Pancreas (tissue), 10 donors: ENCODE measurements at regions not wholly inside any gene's neighbourhood (a gene's known extent, or its start where the extent isn't known, plus 50 kb on each side); places are given as distances from the start of the nearest gene placed in this dataset.

Source experiments
- ATAC-seq, 4 donors: fragments of 200-7000 bp; cut with Tn5 transposase; one replicate each; pipeline versions ENCODE4 v1.8.0 to v1.9.1; 2020; ENCODE audit warnings: mild to moderate bottlenecking in 4 of 4, moderate library complexity in 4 of 4
- DNase-seq, 6 donors: peaks; one replicate each; pipeline ENCODE4 v3.0.0-alpha.2; 2020
- FAIRE-seq: peaks from 2 replicates; lab custom pipeline; 2012; peaks lifted over from hg19 to GRCh38; lab: Jason Lieb, UNC
- H3K27ac ChIP-seq, 4 donors: fragments of 200-600 bp; sonication (generic); 1 replicate in 3 of 4; 2 replicates in 1 of 4; pipeline versions ENCODE4 v1.5.0 to v1.8.0; 2020
- H3K27me3 ChIP-seq, 4 donors: fragments of 200-600 bp; one replicate each; pipeline ENCODE4 v1.8.0; 2021
- H3K36me3 ChIP-seq, 3 donors: fragments of 200-600 bp; sonication (generic) in 1 of 3; one replicate each; pipeline versions ENCODE4 v1.5.0 to v1.8.0; 2020 to 2021
- H3K4me1 ChIP-seq, 3 donors: fragments of 200-600 bp; one replicate each; pipeline ENCODE4 v1.8.0; 2021
- H3K4me3 ChIP-seq, 4 donors: fragments of 200-600 bp; sonication (generic) in 2 of 4; one replicate each; pipeline versions ENCODE4 v1.5.0 to v1.8.0; 2020 to 2021
- H3K9me3 ChIP-seq, 4 donors: fragments of 200-600 bp; one replicate each; pipeline ENCODE4 v1.8.0; 2021
- WGBS, 2 donors: extraction: QIAGEN DNeasy Blood & Tissue Kit; methylation state at CpG; one replicate each; pipeline ENCODE4 v1.1.7; 2013; 5-methylcytosine and 5-hydroxymethylcytosine counted together
- intact Hi-C, 3 donors: fragments of 100-400 bp; cut with DNase I; formaldehyde crosslinking; loops; one replicate each; pipeline versions ENCODE4 v1.11.1 to v1.14.2; 2022
- TF ChIP-seq, protein P1 (sequence below), 4 donors: fragments of 200-600 bp; sonication (generic) in 3 of 4; IDR thresholded peaks; one replicate each; pipeline versions ENCODE4 v1.5.0 to v1.8.0; 2021; ENCODE audit warnings: antibody characterized with exemption in 4 of 4
- donor health status: healthy with polysubstance abuse.
- donor health status: DM: no; HTN: no; CAD: no; lungs with moderate emphysema.
- donor health status: DM: no; HTN: no; CAD: no.
- donor health status: control.
- donor health status: control.
- donor health status: Bipolar disorder and iron deficiency.
- donor health status: DM: yes; HTN: yes; CAD: no.
- donor health status: DM: no; HTN: no; CAD: no.
- donor health status: DM: no; HTN: no; CAD: no.
- donor health status: DM: yes; HTN: yes; CAD: no.

DNA sequence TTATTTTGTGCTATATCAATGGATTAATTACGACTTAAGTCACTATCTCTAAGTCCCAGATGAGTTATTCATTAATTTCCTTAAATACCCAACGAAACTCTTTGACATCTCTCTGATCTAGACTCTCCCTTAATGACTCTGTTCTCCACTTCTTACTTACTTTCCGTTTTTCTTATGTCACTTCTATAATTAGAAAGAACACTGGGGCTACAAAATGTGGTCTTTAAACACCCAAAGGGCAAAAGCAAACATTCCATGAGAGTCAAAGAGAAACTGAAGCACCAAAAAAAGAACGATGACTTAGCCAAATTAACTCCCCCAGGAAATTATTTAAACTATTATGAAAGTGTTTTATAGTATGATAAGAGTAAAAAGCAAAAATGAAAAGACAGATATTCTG is 166.4 kb upstream of the UBE2E2 start:
- H3K4me1 ChIP-seq = no peaks in the 10 kb centered on the region
- no peaks in the 10 kb centered on the region for H3K36me3 ChIP-seq
- H3K4me3 ChIP-seq = no peak overlapping the region
- H3K27ac ChIP-seq = no peak overlapping the region
- WGBS, 2 donors = 13 to 22% methylated on average over 4 of the region's 4 CpGs
- ATAC-seq = no peak
- TF ChIP-seq, protein P1, sequence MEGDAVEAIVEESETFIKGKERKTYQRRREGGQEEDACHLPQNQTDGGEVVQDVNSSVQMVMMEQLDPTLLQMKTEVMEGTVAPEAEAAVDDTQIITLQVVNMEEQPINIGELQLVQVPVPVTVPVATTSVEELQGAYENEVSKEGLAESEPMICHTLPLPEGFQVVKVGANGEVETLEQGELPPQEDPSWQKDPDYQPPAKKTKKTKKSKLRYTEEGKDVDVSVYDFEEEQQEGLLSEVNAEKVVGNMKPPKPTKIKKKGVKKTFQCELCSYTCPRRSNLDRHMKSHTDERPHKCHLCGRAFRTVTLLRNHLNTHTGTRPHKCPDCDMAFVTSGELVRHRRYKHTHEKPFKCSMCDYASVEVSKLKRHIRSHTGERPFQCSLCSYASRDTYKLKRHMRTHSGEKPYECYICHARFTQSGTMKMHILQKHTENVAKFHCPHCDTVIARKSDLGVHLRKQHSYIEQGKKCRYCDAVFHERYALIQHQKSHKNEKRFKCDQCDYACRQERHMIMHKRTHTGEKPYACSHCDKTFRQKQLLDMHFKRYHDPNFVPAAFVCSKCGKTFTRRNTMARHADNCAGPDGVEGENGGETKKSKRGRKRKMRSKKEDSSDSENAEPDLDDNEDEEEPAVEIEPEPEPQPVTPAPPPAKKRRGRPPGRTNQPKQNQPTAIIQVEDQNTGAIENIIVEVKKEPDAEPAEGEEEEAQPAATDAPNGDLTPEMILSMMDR (IDR thresholded peaks at IDR 0.05) = no peak
- DNase-seq = no peak
- no peak for FAIRE-seq
- intact Hi-C loops = no loop called here
- peaks cover 0 to 4% (median 0%) of the 10 kb centered on the region in 4 donors for H3K27me3 ChIP-seq
- H3K9me3 ChIP-seq = no peaks in the 10 kb centered on the region

DNA sequence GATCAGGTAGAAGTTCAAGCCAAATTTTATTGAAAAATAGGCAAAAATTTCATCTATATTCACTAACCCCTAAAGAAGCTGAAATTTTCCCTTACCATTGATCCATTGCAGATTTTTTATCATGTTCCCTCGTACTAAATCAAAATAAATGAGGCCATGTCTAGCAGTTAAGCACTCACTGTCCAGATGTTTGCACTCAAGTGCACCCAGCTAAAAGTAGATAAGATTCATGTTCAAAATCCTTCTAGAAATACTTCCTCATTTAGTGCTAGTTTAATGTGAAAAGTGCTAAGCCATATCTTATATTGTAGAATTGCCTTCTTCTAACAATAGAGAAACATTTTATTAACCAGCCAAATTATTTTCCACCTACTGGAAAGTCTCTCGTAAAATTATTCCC is 164.7 kb upstream of the UBE2E2 start:
- intact Hi-C loops = no loop called here
- Histone ChIP-seq H3K4me3 (no peak overlapping the region), H3K27me3 (peaks cover 0 to 4% (median 0%) of the 10 kb centered on the region in 4 donors), H3K36me3 (no peaks in the 10 kb centered on the region), H3K9me3 (no peaks in the 10 kb centered on the region), H3K27ac (no peak overlapping the region), H3K4me1 (no peaks in the 10 kb centered on the region)
- FAIRE-seq (no peak), ATAC-seq (no peak), DNase-seq (no peak)
- TF ChIP-seq, protein P1 (IDR thresholded peaks at IDR 0.05) = no peak
- WGBS, 2 donors = 27 to 29% methylated on average over 2 of the region's 2 CpGs

DNA sequence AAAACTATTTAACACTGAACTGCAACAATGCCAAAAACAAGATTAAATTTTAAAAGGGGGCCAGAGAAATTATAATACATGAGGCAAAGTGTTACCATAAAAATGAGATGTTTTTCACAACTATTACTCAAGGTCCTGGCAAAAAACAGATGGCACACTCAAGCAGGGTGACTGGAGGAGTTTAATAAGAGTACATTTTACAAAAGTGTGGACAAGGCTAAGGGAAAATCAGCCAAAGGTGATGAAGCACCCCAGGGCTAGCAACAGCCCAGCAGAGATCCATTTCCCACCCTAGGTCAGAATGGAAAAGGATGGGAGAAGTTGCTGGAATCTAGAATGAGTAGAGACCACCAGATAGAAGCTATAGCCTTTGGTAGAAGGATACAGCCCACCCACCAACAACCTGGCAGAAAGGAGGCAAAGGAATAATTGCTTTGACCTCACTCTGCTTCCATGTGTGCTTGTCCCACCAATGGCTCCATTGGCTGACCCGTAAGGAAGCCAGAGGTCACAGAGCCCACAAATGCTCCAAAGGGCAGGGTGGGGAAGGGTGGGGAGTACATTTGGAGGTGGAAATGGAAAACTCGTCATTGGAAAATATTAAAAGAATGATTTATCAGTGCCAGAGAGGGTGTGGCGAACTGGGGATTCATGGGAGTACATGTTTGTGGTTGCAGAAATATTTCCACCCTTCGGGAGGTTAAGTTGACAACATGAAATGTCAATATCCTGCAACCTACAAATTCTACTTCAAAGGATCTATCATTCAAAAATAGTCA is 161.0 kb upstream of the UBE2E2 start:
- Histone ChIP-seq H3K27me3 (peaks cover 0 to 4% (median 0%) of the 10 kb centered on the region in 4 donors), H3K36me3 (no peaks in the 10 kb centered on the region), H3K9me3 (no peaks in the 10 kb centered on the region), H3K4me3 (no peak overlapping the region), H3K4me1 (no peaks in the 10 kb centered on the region), H3K27ac (no peak overlapping the region)
- no peak for DNase-seq
- WGBS, 2 donors = 53 to 66% methylated on average over 4 of the region's 4 CpGs
- FAIRE-seq = no peak
- intact Hi-C loops = no loop called here
- peak in 1 of 4 donors; percentile 14 for ATAC-seq
- TF ChIP-seq, protein P1 (IDR thresholded peaks at IDR 0.05) = no peak

DNA sequence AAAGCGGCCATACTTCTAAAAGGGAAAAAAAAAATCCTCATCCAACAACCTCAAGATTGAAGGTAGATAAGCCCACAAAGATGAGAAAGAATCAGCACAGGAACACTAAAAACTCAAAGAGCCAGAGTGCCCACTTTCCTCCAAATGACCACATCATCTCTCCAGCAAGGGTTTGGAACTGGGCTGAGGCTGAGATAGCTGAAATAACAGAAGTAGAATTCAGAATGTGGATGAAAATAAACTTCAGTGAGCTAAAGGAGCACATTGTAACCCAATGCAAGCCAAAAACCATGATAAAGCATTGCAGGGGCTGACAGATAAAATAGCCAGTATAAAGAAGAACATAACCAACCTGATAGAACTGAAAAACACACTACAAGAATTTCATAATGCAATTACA is 158.7 kb upstream of the UBE2E2 start:
- Histone ChIP-seq H3K9me3 (no peaks in the 10 kb centered on the region), H3K36me3 (no peaks in the 10 kb centered on the region), H3K27me3 (no peaks in the 10 kb centered on the region), H3K4me3 (no peak overlapping the region), H3K4me1 (no peaks in the 10 kb centered on the region), H3K27ac (no peak overlapping the region)
- ATAC-seq (no peak), DNase-seq (no peak), FAIRE-seq (no peak)
- 80 to 83% methylated on average over 1 of the region's 1 CpG for WGBS, 2 donors
- intact Hi-C loops = no loop called here
- TF ChIP-seq, protein P1 (IDR thresholded peaks at IDR 0.05) = no peak

DNA sequence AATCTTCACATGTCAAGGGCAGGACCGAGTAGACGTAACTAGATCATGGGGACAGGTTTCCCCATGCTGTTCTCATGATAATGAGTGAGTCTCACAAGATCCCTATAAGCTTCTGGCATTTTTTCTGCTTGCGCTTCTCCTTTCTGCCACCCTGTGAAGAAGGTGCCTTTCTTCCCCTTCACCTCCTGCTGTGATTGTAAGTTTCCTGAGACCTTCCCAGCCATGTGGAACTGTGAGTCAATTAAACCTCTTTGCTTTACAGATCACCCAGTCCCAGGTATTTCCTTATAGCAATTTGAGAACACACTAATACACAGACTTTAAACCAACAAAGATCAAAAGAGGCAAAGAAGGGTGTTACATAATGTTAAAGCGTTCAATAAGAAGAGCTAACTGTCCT is 156.6 kb upstream of the UBE2E2 start:
- TF ChIP-seq, protein P1 (IDR thresholded peaks at IDR 0.05) = no peak
- whole genome bisulfite sequencing, 2 donors = 61 to 74% methylated on average over 4 of the region's 4 CpGs
- Histone ChIP-seq H3K4me3 (no peak overlapping the region), H3K27me3 (no peaks in the 10 kb centered on the region), H3K27ac (no peak overlapping the region), H3K4me1 (no peaks in the 10 kb centered on the region), H3K36me3 (no peaks in the 10 kb centered on the region), H3K9me3 (no peaks in the 10 kb centered on the region)
- no peak for FAIRE-seq
- DNase-seq = no peak
- ATAC-seq = no peak
- intact Hi-C loops = no loop called here
